HK-2 (cell line): ENCODE measurements at regions not wholly inside any gene's neighbourhood (a gene's known extent, or its start where the extent isn't known, plus 50 kb on each side); places are given as distances from the start of the nearest gene placed in this dataset.

Experiments
- DNase-seq: peaks from one replicate; pipeline ENCODE4 v3.0.0-alpha.2; 2018; ENCODE audit not compliant: unreplicated experiment

DNA sequence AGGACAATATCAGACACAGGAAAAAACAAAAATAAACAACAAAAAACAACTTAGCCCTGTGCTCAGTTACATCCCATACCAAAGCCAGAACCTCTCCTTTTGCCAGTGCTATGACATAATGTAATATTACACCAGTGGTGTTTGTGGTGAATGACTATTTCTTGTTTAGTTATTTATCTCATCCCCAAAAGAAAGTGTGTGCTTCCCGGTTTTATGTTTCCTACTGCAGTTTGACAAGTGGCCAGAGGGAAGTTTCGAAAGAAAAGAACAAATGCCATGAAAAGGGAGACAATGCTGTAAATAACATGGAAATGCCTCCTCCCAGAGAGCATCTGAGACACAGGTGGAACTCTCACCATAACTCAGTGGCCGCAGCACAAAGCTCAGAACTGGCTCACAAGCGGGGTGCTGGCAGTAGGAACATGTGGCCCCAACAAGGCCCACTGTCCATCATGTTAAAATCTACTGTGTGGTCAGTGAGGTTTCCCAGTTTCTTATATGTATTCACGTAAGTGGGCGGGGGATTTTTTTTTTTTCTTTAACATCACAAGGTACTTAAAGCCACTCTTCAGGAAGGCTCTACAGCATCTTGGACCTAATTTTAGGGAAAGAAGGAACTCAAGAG lies 158.2 kb downstream of the BARHL2 start:
- no peak for DNase-seq

DNA sequence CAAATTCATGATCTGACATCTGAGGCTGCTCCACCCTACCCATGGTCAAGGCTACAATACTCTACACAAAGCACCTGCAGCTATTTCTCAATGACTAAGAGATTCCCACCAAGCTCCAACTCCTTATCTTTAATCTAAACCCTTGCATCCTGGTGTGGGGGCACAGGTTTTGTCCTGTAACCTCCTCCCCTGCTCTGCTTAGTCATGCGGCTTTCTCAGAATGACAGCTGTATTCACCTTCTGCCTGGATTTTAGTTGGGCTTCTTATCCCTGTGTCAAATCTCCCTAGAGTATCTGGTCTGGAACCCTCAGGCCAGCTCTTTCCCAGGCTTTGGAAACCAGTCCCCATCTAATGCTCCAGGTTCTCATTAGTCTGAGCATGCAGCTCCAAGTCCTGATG lies 159.0 kb downstream of the BARHL2 start:
- no peak for DNase-seq

DNA sequence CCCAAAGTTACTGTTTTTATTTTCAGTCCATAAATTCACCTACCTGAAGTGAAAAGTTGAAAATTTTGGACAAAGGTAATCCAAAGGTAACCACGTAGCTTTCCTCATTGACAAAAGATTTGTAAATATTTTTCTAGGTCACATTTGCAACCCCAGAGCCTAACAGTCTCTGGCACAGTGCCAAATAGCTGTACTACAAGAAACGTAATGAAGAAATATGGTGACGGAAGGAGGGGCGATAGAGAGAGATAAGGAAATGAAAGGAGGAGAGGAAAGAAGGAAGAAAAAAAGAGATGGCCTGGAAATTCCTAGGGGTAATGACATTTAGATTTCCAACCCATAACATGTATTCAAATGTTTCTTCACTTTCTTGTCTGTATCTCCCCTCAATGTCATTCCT lies 159.4 kb downstream of the BARHL2 start:
- DNase-seq, result no peak

DNA sequence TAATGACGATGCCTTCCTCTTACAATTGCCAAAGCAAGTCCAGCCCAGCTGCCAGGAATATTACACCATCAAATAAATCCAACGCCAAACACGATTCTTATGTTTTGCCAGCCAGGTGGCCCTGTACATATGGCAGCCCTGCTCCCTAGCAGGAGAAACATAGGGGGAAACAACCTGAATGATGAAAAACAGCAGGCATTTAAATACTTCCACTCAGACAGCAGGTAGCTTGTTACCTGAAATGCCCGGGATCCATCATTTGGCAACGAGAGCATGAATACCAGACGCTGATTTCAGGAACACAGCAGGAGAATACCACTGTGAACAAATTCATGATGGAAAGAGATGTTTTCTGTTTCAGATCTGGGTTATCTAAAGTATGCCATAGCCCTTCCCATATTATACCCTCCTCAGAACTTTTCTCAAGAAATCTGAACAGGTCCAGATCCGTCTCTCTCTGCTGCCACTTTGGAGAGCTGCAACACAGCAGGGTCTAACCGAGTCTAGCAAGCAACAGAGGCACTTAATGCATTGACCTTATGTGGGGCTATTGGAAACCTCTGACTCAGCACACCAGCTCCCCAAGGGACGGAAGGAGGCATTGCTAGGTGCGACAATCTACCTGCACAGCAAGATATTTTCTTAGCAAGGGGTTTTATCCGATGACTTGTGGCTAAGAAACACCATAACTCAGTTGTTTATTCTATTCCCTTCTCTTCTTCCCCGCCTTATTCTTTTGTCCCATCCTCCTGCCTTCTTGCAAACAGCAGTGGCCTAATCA lies 166.3 kb downstream of the BARHL2 start:
- no peak for DNase-seq

DNA sequence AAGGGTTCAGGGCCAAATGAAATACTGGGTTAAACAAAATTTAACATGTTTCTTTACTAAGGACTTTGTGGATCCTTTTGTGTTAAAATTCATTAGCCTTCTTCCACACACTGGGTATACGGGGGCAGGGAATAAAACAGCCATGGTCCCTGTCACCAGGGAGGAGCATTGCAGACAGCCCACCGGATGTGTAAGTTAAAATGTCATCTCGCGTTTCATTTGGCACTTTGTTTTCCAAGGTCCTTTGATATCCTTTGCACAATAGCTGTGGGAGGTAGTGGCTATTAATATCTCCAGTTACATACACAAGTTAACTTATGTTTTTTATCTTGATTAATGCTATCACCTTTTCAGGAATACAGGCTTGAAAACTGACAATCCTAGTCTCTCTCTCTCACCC lies 172.7 kb downstream of the BARHL2 start:
- DNase-seq, result no peak

DNA sequence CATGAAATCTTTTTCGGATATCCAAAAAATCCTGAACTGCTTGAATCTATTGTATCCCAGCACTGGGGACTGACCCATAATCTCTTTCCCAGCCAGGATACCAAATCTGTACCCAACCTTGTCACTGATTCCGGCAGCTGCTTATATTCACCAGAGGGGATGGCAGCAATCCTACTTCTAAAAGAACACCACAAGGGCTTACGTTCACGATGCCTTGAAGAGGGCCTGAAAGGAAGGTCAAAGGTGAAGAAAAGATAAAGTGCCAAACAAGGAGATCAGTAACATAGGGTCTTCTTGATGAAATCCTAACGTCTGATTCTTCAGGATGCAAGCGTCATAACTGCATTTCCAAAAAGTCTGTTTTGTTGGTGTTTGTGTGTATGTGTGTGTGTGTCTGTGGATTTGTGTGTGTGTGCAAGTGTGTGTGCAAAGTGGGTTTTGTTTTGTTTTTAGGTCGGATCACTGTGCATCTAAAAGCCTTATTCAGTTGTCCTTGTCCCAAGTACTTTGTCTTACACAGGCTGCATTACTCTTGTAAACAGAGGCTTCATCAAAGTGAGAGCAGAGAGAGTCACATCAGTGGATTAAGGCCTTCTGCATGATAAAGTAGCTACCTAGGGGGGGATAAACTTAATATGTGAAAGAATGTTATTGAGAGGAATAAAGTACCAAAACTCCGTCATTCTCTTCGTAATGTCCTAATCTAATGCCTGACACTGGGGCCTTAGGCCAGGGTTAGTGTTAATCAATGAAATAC lies 179.3 kb downstream of the BARHL2 start:
- DNase-seq, result no peak

DNA sequence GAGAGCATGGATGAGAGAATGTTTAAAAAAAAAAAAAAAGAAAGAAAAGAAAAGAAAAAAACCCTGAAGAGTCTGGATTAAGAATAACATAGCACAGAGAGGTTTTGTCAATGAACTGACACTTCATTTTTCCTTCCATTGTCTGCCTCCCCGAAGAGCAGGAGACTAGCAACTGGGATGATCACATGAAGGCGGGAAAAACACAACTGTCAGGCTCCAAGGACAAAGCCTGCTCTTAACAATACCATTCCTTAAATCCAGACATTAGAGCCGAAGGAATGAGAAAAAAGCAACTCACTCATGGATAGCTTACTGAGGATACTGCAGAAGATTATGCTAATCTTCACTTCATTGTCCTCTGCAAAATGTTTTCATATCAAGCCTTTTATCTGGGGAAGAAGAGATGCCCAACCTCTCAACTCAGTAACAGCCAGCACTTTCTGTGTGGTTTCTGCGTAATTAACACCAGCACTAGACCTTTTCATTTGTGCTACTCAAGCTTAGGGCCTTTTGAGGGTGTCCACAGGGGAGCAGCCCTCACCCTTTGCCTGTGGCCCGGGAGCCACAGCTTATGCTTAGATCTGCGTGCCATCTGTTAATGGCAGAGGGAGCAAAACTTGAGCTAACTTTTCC lies 182.3 kb downstream of the BARHL2 start:
- DNase-seq, result no peak

DNA sequence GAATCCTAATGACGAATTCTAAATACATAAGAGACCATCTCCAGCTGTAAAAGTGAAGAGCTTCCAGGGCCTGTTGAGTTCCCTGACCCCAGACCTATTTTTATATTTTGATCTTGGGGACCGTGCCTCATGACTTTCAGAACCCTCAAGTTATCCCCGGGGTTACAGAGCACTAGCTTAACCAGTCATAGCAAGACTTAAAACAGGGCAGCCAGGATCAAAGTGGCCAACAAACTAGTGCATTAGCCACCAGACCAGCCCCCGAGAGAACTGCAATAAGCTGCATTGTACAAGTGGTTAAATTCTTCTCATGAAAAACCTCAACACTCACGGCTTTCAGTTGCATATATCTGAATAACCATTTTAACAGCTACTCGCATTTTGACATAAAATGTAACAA lies 183.0 kb downstream of the BARHL2 start:
- DNase-seq, result no peak

DNA sequence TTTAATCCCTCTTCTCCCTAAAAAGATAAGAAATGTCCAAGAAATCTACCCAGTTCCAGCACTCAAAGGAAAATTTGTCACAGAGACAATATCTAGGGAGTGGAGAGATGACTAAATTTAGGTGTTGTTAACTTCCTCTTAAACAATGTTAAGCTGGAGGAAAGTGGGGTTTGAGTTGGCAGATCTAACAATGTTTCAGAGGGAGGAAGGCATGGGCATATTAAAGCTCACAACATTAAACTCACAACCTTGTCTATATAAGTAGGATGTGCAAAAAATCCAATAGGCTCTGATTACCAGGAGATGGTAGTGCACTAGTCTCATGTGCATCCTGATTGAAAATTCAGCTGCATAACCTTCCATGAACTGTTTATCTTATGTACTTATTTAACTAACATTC lies 190.1 kb downstream of the BARHL2 start:
- DNase-seq, result no peak

DNA sequence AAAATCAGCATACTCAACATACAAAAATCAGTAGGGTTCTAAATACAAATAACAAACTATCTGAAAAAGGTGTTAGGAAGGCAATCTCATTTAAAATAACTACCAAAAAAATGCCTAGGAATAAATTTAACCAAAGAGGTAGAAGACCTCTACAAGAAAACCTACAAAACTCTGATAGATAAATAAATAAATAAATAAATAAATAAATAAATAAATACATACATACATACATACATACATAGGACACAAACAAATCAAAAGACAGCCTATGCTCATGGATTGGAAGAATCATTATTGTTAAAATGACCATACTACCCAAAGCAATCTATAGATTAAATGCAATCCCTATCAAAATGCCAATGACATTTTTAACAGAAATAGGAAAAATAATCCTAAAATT lies 194.7 kb downstream of the BARHL2 start:
- DNase-seq, result no peak

DNA sequence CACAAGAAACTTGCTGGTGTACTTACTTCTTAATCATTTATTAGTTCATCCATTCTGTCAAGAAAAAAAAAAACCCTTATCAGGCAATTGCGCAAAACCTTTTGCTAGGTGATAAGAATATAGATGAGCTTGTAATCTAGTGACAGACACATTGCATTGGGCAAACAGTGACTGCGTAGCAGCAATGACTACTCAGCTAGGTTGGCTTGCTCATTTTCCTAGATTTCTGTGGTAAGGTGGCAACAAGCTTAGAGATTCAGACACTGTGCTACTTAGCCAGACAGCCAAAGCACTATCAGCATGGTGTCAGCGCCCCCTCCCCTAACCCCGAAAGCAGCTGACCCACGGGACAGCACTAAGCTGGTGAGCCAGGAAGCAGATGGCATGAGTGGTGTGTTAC lies 203.1 kb downstream of the BARHL2 start:
- DNase-seq, result no peak

DNA sequence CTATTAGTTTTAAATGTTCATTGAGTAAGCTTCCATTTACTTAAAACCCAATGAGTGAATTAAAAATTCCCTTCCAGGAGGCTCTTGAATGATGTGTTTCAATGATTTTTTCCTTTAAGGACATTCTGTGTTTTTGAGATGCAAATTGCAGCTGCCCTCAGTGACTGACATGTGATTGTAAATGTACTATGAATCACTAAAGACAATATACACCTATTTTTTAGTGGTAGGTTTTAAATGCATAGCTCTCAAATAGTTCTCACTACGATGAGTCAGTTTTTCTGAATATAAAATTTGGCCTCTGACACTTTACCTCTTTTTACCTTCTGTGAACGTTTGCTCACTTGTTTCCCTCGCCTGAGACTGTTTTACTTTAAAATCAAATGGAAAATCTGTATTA lies 204.7 kb downstream of the BARHL2 start:
- no peak for DNase-seq

DNA sequence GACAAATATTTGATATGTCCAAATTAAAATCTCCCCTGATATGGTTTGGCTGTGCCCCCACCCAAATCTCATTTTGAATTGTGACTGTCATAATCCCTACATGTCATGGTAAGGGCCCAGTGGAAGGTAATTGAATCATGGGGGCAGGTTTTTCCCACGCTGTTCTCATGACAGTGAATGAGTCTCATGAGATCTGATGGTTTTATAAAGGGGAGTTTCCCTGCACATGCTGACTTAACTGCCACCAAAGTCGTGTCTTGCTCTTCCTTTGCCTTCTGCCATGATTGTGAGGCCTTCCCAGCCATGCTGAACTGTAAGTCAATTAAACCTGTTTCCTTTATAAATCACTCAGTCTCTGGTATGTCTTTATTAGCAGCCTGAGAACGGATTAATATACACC lies 207.0 kb downstream of the BARHL2 start:
- no peak for DNase-seq

DNA sequence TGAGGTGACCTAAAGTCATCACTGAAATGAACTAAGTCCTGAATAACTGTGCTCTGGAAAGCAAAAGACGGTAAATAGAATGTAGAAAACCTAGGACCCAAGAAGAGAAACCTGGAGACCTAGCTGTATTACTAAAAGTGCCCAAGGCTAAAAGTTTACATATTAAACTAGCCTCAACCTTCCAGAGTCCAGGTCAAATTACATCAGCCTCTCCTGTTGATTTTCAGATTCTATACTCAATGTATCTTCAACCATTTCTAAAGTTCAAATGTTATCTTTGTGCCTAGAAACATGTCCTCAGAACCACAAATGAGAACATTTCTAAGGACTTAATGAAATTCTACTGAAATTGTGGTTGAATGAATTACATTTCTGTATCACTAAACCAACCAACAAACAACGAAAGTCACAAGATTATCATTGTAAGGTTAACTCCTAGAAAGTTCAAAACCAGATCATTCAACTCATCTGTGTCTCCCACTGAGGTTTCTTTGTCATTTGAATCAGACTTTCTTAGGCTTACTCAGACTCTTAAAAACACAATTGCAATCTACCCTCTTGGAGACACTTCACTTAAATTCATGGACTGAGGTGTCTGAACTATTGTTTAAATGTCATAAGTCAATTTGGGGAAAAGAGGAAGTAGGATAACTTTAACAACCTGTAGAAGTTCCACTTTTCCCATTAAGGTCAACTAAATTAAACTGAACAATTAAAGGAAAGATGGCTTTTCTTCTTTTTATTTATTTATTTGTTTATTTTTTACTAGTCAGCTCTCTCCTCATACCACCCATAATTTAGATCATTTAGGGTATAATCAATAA lies 207.7 kb downstream of the BARHL2 start:
- DNase-seq, result no peak

DNA sequence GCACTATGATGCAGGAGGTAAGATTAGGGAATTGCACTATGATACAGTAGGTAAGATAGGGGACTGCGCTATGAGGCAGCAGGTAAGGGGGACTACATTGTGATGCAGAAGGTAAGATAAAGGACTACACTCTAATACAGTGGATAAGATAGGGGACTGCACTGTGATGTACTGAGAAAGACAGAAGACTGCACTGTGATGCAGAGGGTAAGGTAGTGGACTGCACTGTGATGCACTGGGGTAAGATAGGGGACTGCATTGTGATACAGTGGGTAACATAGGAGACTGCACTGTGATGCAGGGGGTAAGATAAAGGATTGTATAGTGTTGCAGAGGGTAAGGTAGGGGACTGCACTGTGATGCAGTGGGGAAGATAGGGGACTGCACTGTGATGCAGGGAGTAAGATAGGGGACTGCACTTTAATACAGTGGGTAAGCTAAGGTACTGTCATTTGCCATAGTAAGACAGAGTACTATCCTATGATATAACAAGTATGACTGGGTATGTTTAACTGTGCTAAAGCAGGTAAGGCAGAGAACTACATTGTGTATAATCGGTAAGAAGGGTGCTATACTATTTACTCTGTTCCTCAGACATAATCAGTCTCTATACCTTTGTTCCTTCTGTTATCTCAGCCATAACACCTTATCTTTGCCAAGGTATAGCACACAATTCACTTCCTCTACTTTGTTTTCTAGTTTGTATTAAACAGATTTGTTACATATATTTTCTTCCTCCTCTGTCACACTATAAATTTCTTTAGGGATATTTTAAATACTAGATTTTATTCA lies 208.5 kb downstream of the BARHL2 start:
- DNase-seq, result no peak

DNA sequence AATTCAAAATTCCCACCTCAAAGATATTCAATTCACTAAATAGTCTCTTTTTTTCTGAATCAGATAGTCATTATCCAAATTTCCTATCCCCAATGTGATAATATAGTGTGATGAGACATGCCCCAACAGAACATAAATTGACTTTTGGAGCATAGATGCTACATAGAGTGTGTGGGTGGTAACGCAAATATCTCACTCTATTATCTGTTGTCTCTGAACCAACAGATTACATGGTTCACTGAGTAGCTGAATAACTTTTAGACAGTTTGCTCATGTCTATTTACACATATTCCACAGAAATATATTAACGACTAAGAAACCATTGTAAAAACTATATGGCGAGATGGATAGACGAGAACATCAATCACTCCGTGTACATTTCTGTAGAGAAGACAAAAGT lies 209.9 kb downstream of the BARHL2 start:
- DNase-seq, result no peak

DNA sequence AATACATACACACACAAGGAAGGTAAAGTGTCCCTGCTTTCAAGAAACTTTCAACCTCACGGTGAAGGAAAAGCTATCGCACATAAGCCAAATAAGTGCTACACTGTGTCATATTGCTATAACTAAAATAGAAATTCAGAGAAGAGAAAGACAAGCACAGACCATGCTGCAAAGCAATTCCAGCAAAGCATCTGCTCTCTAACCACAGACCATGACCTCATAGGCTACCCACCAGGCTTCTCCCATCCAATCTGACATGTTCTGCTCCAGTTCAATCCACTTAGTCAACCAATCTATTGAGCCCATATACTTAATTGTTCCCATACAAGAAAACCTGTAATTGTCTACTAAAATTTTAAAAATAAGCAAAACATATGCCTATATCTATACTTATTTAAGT lies 211.3 kb downstream of the BARHL2 start:
- DNase-seq, result no peak

DNA sequence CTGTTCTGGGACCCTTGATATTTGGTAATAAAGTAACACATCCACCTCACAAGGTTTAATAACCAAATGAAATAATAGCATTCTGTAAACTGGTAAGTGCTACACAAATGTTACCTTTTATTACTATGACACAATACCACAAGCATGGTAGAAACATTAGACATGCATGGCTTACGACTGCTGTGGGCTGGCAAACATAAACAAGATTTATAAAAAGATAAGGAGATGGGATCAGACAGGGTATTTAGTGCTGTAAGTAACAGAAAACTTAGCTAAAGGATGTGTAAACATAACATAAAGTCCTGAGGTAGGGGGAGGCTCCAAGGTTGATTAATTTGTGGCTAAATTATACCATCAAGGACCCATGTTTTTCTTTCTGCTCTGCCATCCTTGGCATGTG lies 212.6 kb downstream of the BARHL2 start:
- DNase-seq, result no peak

DNA sequence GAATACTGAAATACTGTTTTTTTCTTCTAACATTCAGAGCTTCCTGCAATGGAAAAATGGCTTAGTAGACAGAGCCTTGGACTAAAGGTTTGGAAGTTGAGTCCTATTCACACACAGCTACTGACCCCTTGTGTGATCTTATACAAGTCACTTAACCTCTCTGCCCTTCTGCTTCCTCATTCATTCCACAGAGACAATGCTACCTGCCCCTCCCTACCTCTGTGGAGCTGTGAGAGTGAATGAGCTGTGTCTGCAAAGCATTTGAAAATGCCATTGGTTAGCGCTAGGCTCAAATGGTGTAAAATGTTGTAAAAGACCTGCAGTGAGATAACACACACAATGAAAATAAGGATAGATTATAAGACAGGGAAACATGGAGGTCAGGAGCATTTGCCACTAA lies 214.4 kb downstream of the BARHL2 start:
- DNase-seq, result no peak

DNA sequence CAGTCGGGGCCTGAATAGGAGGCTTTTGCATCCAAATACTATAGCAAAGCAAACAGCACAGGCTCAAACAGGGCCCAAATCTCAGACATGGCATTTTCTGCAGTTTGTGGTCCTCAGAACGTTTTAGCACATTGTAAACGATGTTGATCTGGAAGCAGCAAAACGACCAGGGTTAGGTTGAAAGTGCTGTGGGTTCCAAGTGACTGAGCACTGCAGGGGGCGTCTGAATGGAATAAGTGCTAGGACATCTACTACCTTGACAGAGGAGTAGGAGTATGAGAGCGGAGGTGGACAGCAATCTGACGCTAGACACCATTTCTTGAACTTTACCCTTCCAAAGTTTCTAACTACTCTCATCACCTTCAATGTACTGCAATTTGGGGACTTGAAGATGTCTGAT lies 214.9 kb downstream of the BARHL2 start:
- no peak for DNase-seq

DNA sequence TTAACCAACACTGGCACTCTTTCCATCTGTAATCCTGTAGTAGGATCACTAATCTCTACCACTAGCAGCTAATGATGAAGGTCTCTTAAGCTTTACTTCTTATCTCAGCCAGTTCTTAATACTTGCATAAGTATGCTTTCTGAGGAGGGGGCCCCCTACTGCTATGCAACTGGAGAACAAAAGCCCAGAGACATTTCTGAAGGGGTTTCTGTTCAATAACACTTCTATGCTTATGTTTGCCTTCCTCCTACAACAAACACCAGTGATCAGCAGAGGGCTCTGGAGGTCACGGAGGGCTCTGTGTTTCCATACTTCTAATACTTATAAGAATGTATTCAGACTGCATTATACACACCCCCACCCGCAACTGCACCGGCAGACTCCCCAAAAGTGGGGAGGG lies 215.8 kb downstream of the BARHL2 start:
- no peak for DNase-seq
